HG03159 (cell line): ENCODE measurements at regions not wholly inside any gene's neighbourhood (a gene's known extent, or its start where the extent isn't known, plus 50 kb on each side); places are given as distances from the start of the nearest gene placed in this dataset.
"Not testable (repeated sequence)": the region's sequence is repeated elsewhere in the genome, so short reads cannot be mapped to it uniquely, and the experiment has no call there.

Source experiments
- ATAC-seq: cut with Tn5 transposase; IDR thresholded peaks from one replicate; pipeline ENCODE4 v1.9.1; 2021; ENCODE audit warnings: mild to moderate bottlenecking, moderate library complexity; ENCODE audit not compliant: unreplicated experiment

- ATAC-seq, result no peak
Measured at GRCh38 chr13:112144616-112145550, 77.9 kb downstream of the SOX1 start.

- no peak for ATAC-seq
Measured at GRCh38 chr13:112145551-112146360, 78.8 kb downstream of the SOX1 start.

- ATAC-seq, result no peak
Measured at GRCh38 chr13:112150352-112150751, 83.4 kb downstream of the SOX1 start.

GRCh38 chr13:112152846-112153245 is 85.9 kb downstream of the SOX1 start:
- ATAC-seq, result no peak

DNA sequence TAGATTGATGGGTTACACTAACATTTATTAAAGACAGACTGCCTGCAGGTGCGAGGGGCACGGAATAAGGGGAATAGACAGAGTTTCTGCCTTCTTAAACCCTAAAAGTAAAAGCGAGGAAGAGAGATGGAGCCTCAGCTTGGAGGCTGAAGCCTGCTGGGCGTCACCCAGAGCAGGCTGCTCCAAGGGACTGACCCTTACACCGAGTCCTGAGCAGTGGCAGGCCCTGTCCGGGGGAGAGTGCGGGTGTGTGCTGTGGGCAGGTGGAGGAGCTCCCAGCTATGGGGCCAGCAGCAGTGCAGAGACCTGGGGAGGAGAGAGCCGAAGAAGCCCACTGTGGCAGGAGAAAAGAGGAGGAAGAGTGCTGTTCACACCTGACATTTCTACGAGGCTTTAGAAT is 86.4 kb downstream of the SOX1 start:
- no peak for ATAC-seq

DNA sequence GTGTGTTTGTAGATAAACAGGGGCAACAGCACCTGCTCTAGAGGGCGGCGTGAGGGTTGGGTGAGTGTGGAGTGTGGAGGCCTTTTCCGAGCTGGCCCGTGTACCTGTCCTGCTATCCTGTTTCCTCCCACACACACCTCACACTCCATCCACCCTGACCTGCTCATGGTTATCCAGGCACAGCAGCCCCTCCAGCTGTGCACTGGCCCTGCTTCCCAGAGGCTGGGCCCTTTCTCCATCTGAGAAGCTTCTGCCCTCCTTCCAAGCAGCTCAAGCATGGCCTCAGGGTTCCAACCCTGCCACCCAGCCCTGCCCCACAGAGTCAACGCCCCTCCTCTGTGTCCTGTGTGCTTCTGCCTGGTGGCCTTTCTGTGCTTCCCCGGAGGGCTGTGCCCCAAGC is 86.9 kb downstream of the SOX1 start:
- ATAC-seq, result no peak

DNA sequence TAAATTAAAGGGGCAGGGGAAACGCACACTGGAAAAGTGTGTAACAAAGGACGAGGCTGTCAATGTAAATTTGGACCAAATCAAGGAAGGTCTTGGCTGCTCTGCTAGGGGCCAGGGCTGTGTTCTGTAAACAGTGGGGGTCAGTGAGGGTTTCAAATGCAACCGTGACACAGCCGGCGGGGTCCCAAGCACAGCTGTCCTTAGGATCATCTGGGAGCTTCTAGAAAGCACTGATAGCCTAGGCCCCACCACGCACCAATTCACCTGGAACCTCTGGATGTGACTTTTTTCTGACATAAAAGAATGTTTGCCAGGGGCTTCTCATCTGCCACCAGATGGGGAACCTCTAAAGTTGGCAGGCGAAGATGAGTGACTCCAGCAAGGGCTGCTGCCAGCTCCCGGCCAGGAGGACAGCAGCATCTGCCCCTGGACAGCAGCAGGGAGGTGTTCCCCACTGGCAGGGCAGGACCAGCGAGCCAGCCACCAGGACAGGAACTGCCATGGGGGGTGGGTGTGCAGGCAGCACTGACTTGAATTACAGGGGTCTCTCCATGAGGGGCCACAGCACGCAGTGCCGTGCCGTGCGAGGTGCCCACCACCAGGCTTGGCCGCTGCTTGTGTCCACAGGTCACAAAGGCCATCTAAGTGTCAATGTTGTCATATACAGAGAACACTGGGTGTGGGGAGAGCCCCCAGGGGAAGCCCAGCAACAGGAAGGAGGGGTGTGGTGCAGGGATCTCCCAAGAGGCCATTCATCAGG is 87.5 kb downstream of the SOX1 start:
- no peak for ATAC-seq

GRCh38 chr13:112158961-112159360 is 92.0 kb downstream of the SOX1 start:
- ATAC-seq, result no peak

GRCh38 chr13:112159575-112160547 is 92.9 kb downstream of the SOX1 start:
- no peak for ATAC-seq

DNA sequence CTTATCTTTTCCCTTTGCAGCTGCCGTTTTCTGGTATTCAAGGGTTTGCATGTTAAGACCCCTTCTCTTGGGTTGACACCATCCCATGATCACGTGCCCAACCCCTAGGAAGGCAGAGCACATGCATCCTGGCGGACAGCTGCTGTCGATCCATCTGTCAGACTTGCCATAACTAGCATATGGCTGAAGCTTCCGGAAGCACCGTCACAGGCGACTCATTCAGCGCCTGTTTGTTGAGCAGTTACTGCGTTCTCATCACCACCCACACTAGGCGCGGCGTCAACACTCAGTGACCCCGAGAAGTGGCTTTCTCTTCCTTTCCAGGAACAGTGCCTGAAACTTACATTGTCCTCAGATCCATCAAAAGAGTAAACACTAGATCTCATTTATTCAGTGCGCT is 93.6 kb downstream of the SOX1 start:
- no peak for ATAC-seq

DNA sequence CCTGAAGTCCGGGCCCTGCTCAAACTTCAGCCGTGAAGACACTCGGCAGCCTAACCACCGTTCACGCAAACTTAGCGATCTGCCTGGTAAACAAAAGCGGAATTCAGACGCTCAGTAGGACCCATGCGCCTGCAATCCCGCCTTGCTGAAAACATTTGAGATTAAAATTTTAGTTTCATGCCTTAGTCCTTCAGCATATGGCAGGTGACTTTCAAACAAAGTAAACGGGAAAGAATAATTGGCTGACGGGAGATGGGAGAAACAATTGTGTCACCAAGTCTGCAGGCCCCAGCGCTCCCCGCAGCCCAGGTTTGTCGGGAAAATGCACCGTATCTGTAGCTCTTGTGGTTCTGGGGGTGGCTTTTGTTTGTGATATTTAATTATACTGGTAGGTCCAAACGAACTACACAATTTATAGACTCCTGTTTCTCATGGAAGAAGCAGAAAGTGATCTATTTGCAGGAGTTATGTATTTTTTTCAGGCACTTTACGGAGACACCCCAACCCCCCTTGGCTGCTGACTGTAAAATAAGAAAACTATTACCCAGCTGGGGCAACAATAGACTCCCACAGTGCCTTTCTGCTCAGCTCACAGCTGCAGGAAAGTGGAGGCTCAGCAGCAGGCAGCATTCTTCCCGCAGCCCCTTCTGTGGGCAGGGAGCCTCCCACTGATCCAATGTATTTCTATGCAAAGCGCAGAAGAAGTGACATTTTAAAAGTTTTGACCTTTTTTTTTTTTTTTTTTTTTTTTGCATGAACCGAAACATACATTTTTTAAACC is 94.8 kb downstream of the SOX1 start:
- ATAC-seq, result no peak

GRCh38 chr13:112163691-112164660 is 97.0 kb downstream of the SOX1 start:
- not testable (repeated sequence) for ATAC-seq

DNA sequence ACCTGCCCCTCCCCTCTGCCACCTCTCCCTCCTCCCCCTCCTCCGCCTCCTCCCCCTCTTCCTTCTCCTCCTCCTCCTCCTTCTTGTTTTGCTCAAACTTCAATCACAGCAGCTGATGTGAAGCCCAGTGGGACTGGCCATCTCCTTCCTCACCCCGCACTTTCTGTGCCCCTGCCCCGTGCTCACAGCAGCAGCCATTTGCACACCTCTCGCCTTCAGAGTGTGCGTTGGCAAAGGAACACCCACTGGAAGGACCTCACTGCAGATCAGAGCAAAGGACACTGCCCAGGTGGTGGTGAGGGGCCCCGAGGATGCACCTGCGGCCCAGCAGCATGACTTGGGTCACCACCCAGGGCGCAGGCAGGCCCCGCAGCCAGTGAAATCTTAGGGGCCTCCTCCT is 98.8 kb downstream of the SOX1 start:
- ATAC-seq, result no peak

DNA sequence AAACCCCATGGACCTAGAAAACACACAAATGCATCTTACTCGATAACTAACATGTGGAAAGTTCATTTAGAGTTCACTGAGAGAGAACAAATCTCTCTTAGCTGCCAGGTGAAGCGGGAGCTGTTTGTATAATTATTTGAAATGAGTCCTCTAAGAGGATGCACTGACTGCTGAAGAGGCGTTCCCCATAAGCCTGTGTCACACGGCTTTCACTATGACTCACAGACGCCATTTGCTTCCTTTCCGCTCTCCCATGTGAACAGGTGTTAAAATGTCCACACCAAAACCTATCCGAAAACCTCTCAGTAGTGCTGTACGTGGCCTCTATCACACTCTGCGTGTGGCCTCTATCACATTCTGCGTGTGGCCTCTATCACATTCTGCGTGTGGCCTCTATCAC is 101.8 kb downstream of the SOX1 start:
- no peak for ATAC-seq

GRCh38 chr13:112169941-112170822 is 103.2 kb downstream of the SOX1 start:
- ATAC-seq, result no peak

DNA sequence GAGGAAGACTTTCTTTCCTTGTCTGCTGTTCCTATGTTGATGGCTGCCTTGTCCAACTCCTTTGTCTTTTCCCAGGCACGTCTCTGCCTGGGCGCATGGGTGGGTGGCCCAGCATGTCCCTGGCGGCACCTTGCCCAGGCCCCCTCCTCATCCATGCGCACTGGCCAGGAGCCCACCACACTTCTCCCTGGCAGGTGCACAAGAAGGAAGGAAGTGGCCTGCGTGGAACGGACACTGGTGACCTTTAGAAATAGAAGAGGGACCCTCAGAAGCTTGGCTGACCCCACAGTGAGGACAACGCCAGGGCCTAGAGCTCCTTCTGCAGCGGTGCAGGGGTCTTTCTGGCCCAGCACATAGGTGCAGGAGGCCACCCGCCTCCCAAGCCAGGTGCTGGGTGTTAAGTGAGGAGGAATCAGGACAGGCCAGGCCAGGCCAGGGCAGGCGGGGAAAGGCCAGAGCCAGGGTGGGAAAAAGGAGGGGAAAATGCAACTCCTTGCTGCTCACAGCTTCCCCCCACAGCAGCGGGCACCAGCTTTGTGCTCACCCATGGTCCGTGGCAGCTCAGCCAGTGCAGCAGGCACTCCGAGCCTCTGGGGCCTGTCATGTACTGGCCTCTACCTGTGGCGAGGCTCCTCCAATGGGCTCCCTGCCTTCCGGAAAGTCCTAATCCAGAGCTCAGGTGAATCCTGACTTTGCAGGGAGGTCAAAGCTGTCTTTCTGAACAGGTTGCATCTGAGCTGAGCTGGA is 104.0 kb downstream of the SOX1 start:
- ATAC-seq, result no peak
